ENCODE measurements at regions not wholly inside any gene's neighbourhood (a gene's known extent, or its start where the extent isn't known, plus 50 kb on each side); places are given as distances from the start of the nearest gene placed in this dataset.

GRCh38 chr18:46318356-46318755 lies 214.2 kb downstream of the HAUS1 start:
- intact Hi-C loops (cut with micrococcal nuclease; ENCODE audit: unreplicated experiment), result no loop called here

GRCh38 chr18:46319783-46320182 lies 215.6 kb downstream of the HAUS1 start:
- POLR2A ChIA-PET (ENCODE audit: low non-redundant PET), result no interaction called here
- DNase-seq (ENCODE audit: low spot score), result no peak
- peaks cover 18% of the 10 kb centered on the region for H3K4me1 ChIP-seq (ENCODE audit: insufficient read depth, low read length, poor library complexity, severe bottlenecking)
- H3K27me3 ChIP-seq (replicated peaks; ENCODE audit: insufficient read depth, low read depth, low read length, poor library complexity), result no peaks in the 10 kb centered on the region
- intact Hi-C loops (cut with micrococcal nuclease; ENCODE audit: unreplicated experiment), result no loop called here
- no peak overlapping the region for H3K27ac ChIP-seq (ENCODE audit: low read depth, low read length, poor library complexity, severe bottlenecking)
- BruUV-seq (replicated peaks), result no TSS peak
- no peaks in the 10 kb centered on the region for H3K9me3 ChIP-seq (ENCODE audit: low read depth, low read length, poor library complexity, severe bottlenecking)
- CTCF ChIA-PET, result no interaction called here
- H3K4me3 ChIP-seq (ENCODE audit: low read depth, low read length, poor library complexity, severe bottlenecking), result no peak overlapping the region
- H3K36me3 ChIP-seq (ENCODE audit: insufficient read depth, low read length, poor library complexity, severe bottlenecking), result no peaks in the 10 kb centered on the region
- TF ChIP-seq CTCF (conservative IDR thresholded peaks at IDR 0.05; ENCODE audit: low read depth, low read length) (no peak), EZH2 (IDR thresholded peaks at IDR 0.05; ENCODE audit: borderline replicate concordance, low read depth, low read length, poor library complexity, severe bottlenecking) (no peak)

More at GRCh38 chr18:46318356-46318755, 214.2 kb downstream of the HAUS1 start:
- peaks cover 15% of the 10 kb centered on the region for H3K4me1 ChIP-seq (ENCODE audit: insufficient read depth, low read length, poor library complexity, severe bottlenecking)
- H3K4me3 ChIP-seq (ENCODE audit: low read depth, low read length, poor library complexity, severe bottlenecking), result no peak overlapping the region
- no peaks in the 10 kb centered on the region for H3K9me3 ChIP-seq (ENCODE audit: low read depth, low read length, poor library complexity, severe bottlenecking)
- POLR2A ChIA-PET (ENCODE audit: low non-redundant PET), result no interaction called here
- TF ChIP-seq CTCF (conservative IDR thresholded peaks at IDR 0.05; ENCODE audit: low read depth, low read length), result no peak
- no peak for TF ChIP-seq EZH2 (IDR thresholded peaks at IDR 0.05; ENCODE audit: borderline replicate concordance, low read depth, low read length, poor library complexity, severe bottlenecking)
- CTCF ChIA-PET, result no interaction called here
- BruUV-seq (replicated peaks), result no TSS peak
- no peak overlapping the region for H3K27ac ChIP-seq (ENCODE audit: low read depth, low read length, poor library complexity, severe bottlenecking)
- no peaks in the 10 kb centered on the region for H3K27me3 ChIP-seq (replicated peaks; ENCODE audit: insufficient read depth, low read depth, low read length, poor library complexity)
- no peak for DNase-seq (ENCODE audit: low spot score)
- no peaks in the 10 kb centered on the region for H3K36me3 ChIP-seq (ENCODE audit: insufficient read depth, low read length, poor library complexity, severe bottlenecking)

- Histone ChIP-seq H3K27me3 (replicated peaks; ENCODE audit: insufficient read depth, low read depth, low read length, poor library complexity) (no peaks in the 10 kb centered on the region), H3K36me3 (ENCODE audit: insufficient read depth, low read length, poor library complexity, severe bottlenecking) (no peaks in the 10 kb centered on the region), H3K4me1 (ENCODE audit: insufficient read depth, low read length, poor library complexity, severe bottlenecking) (peaks cover 18% of the 10 kb centered on the region), H3K4me3 (ENCODE audit: low read depth, low read length, poor library complexity, severe bottlenecking) (no peak overlapping the region), H3K27ac (ENCODE audit: low read depth, low read length, poor library complexity, severe bottlenecking) (no peak overlapping the region), H3K9me3 (ENCODE audit: low read depth, low read length, poor library complexity, severe bottlenecking) (no peaks in the 10 kb centered on the region)
- no peak for DNase-seq (ENCODE audit: low spot score)
- no TSS peak for BruUV-seq (replicated peaks)
- CTCF ChIA-PET, result no interaction called here
- intact Hi-C loops (cut with micrococcal nuclease; ENCODE audit: unreplicated experiment), result no loop called here
- POLR2A ChIA-PET (ENCODE audit: low non-redundant PET), result no interaction called here
- TF ChIP-seq EZH2 (IDR thresholded peaks at IDR 0.05; ENCODE audit: borderline replicate concordance, low read depth, low read length, poor library complexity, severe bottlenecking), result no peak
These were observed 216.1 kb downstream of the HAUS1 start for GRCh38 chr18:46320297-46320696.

- no TSS peak for BruUV-seq (replicated peaks)
- DNase-seq (ENCODE audit: low spot score), result no peak
- Histone ChIP-seq H3K4me1 (ENCODE audit: insufficient read depth, low read length, poor library complexity, severe bottlenecking) (peaks cover 18% of the 10 kb centered on the region), H3K36me3 (ENCODE audit: insufficient read depth, low read length, poor library complexity, severe bottlenecking) (no peaks in the 10 kb centered on the region), H3K9me3 (ENCODE audit: low read depth, low read length, poor library complexity, severe bottlenecking) (no peaks in the 10 kb centered on the region), H3K4me3 (ENCODE audit: low read depth, low read length, poor library complexity, severe bottlenecking) (no peak overlapping the region), H3K27ac (ENCODE audit: low read depth, low read length, poor library complexity, severe bottlenecking) (no peak overlapping the region), H3K27me3 (replicated peaks; ENCODE audit: insufficient read depth, low read depth, low read length, poor library complexity) (no peaks in the 10 kb centered on the region)
- ChIA-PET POLR2A (ENCODE audit: low non-redundant PET) (no interaction called here), CTCF (no interaction called here)
- intact Hi-C loops (cut with micrococcal nuclease; ENCODE audit: unreplicated experiment), result no loop called here
- TF ChIP-seq EZH2 (IDR thresholded peaks at IDR 0.05; ENCODE audit: borderline replicate concordance, low read depth, low read length, poor library complexity, severe bottlenecking) (no peak), CTCF (conservative IDR thresholded peaks at IDR 0.05; ENCODE audit: low read depth, low read length) (no peak)
These were observed 216.9 kb downstream of the HAUS1 start for GRCh38 chr18:46320928-46321711.

All from A673 (cell line).